ENCODE measurements at regions not wholly inside any gene's neighbourhood (a gene's known extent, or its start where the extent isn't known, plus 50 kb on each side); places are given as distances from the start of the nearest gene placed in this dataset.

DNA sequence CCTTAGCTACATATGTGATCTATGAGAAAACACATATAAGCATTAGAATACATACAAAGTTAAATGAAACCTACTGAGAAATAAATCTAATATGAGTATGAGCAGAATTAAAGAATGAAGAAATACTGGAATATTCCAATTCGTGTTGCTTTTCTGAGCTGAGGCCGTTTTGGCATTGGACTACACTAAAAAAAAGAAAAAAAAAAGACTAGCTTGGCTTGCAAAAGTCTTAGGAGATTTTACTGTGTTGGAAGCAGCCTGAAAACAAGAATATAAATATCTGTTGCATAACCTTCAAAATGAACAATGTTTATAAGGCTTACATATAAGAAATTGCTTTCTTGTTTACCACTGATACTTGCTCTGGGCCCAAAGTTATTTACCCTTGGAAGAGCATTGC, 562.8 kb downstream of the TMEM182 start:
- 70% methylated on average over 2 of the region's 2 CpGs for WGBS
- no peaks in the 10 kb centered on the region for H3K36me3 ChIP-seq (ENCODE audit: insufficient read depth)
- no peak overlapping the region for H3K4me3 ChIP-seq (ENCODE audit: low read depth, low read length)
- no peak for DNase-seq (ENCODE audit: extremely low spot score)
- H3K27ac ChIP-seq (ENCODE audit: low read depth), result no peak overlapping the region
- H3K4me1 ChIP-seq (ENCODE audit: insufficient read depth), result no peaks in the 10 kb centered on the region

DNA sequence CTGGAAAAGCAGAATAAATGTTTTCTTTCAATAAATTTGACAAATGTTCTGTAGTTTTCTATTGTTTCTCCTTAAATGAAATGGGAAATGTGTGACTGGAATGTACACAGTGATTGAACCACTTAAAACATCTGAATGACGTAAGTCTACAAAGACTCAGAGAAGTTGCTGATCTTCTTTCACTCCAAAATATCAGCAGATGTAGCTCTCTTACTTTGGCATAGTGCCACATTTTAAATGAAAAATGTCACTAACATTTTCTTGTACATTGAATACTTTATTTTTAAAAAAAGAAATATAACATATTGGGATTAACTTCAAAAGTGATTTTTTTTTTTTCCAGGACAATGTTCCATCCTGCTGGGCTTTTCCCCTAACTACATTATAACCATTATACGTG, 565.6 kb downstream of the TMEM182 start:
- DNase-seq (ENCODE audit: extremely low spot score), result no peak
- Histone ChIP-seq H3K36me3 (ENCODE audit: insufficient read depth) (no peaks in the 10 kb centered on the region), H3K4me3 (ENCODE audit: low read depth, low read length) (no peak overlapping the region), H3K27ac (ENCODE audit: low read depth) (no peak overlapping the region), H3K4me1 (ENCODE audit: insufficient read depth) (no peaks in the 10 kb centered on the region)
- WGBS, result 90% methylated on average over 2 of the region's 2 CpGs

DNA sequence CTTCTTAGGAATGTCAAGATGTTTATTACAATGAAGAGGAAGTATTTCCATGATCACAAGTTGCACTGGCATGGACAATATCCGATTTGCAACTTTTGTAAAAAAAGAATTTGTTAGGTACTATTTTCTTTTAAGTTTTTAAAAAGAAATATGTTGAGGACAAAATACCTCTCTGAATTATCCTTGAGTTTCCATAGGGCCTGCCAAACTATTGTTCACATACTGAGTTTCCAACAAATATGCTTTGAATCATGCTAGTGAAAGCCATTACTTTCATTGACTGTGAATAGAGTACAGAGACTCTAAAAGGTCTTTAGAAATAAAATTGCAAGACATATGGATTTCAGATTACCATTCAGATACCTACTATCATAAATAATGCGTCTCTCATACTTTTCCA, 566.1 kb downstream of the TMEM182 start:
- Histone ChIP-seq H3K27ac (ENCODE audit: low read depth) (no peak overlapping the region), H3K36me3 (ENCODE audit: insufficient read depth) (no peaks in the 10 kb centered on the region), H3K4me1 (ENCODE audit: insufficient read depth) (no peaks in the 10 kb centered on the region), H3K4me3 (ENCODE audit: low read depth, low read length) (no peak overlapping the region)
- no peak for DNase-seq (ENCODE audit: extremely low spot score)
- 85% methylated on average over 2 of the region's 2 CpGs for WGBS

DNA sequence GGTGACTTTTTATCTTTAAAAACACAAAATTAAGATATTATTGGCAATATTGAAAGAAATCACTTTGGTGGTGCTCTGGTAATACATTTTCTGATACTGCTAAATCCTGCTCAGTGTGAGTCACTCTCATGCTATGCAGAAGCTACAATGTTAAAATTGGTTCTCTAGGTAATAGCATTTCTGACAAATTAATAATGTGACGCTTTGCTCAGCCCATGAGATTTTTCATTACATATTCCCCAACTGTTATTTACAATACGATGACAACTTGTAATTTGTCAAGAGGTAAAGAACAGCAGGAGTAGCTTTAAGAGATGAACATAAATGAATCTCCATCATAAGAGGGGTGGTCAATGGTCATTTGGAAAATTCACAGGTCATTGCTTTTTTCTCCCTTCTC, 573.6 kb downstream of the TMEM182 start:
- Histone ChIP-seq H3K36me3 (ENCODE audit: insufficient read depth) (no peaks in the 10 kb centered on the region), H3K4me1 (ENCODE audit: insufficient read depth) (no peaks in the 10 kb centered on the region), H3K4me3 (ENCODE audit: low read depth, low read length) (no peak overlapping the region), H3K27ac (ENCODE audit: low read depth) (no peak overlapping the region)
- 91% methylated on average over 2 of the region's 2 CpGs for WGBS
- DNase-seq (ENCODE audit: extremely low spot score), result no peak

DNA sequence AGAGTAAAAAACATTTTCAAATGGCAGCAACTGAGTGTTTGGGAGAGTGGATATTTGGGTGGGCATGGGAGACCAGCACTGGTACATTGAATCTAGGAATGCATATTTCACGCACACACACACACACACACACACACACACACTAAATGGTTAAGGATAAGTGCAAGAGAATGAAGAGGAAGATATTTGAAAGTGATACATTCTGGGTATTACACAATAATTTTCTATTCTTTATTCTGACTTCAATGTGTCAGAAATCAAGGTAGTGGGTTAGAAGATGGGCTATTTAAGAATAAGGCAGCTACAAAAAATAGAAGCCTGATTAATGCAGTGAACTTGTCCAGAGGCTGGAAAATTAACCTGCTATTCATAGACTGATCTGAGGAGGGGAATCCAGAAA, 577.0 kb downstream of the TMEM182 start:
- H3K36me3 ChIP-seq (ENCODE audit: insufficient read depth), result no peaks in the 10 kb centered on the region
- no peak for DNase-seq (ENCODE audit: extremely low spot score)
- WGBS, result 90% methylated on average over 1 of the region's 1 CpG
- no peak overlapping the region for H3K4me3 ChIP-seq (ENCODE audit: low read depth, low read length)
- H3K4me1 ChIP-seq (ENCODE audit: insufficient read depth), result no peaks in the 10 kb centered on the region
- H3K27ac ChIP-seq (ENCODE audit: low read depth), result no peak overlapping the region

DNA sequence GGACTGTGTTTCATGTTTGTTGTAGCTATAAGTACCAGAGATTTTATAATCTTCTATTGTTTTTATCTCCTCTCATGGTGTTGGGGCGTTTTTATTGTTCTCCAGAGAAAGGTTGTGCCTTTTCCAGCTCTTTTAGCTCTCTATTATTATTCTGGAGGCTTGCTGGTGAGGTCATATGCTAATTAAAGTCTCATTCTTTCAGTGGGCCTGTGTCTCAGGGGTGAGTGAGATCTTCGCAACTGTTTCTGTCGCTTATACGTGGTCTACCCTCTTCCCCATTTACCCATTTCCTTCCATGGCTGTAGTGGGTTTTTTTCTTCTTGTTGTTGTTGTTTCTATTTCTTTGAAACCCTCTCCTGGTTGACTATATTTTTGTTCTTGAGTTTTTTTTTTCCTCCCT, 584.9 kb downstream of the TMEM182 start:
- Histone ChIP-seq H3K27ac (ENCODE audit: low read depth) (no peak overlapping the region), H3K4me3 (ENCODE audit: low read depth, low read length) (no peak overlapping the region), H3K4me1 (ENCODE audit: insufficient read depth) (no peaks in the 10 kb centered on the region), H3K36me3 (ENCODE audit: insufficient read depth) (no peaks in the 10 kb centered on the region)
- DNase-seq (ENCODE audit: extremely low spot score), result no peak
- WGBS, result 72% methylated on average over 4 of the region's 4 CpGs

DNA sequence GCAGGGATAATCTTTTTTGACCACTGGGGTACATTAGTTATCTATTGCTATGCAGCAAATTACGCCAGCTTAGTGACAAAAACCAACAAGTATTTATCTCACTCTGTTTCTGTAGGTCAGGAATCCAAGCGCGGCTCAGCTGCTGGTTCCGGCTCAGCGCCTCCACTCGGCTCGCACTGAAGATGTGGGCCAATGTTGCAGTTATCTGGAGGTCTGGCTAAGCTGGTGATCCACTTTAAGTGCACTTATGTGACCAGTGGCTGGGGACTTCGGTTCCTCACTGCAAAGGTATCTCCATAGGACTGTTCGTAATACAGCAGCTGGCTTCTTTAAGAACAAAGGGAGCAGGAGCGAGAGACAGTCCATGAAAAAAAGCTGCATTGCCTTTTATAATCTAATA, 591.9 kb downstream of the TMEM182 start:
- Histone ChIP-seq H3K36me3 (ENCODE audit: insufficient read depth) (no peaks in the 10 kb centered on the region), H3K4me1 (ENCODE audit: insufficient read depth) (no peaks in the 10 kb centered on the region), H3K27ac (ENCODE audit: low read depth) (no peak overlapping the region), H3K4me3 (ENCODE audit: low read depth, low read length) (no peak overlapping the region)
- WGBS, result 68% methylated on average over 10 of the region's 10 CpGs
- no peak for DNase-seq (ENCODE audit: extremely low spot score)

DNA sequence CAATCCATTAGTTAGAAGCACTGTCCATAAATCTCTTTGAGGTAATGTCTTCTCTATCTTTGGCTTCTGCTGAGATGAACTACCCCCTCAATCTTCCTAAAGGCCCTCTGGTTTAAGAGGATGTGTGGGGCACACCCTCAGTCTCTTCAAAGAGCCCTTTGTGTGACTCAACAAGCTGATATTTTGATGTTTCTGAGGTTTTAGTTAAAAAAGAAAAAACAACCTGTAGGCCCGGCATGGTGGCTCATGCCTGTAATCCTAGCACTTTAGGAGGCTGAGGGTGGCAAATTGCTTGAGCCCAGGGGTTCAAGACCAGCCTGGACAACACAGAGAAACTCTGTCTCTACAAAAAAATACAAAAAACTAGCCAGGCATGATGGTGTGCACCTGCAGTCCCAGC, 593.5 kb downstream of the TMEM182 start:
- Histone ChIP-seq H3K4me1 (ENCODE audit: insufficient read depth) (no peaks in the 10 kb centered on the region), H3K27ac (ENCODE audit: low read depth) (no peak overlapping the region), H3K36me3 (ENCODE audit: insufficient read depth) (no peaks in the 10 kb centered on the region), H3K4me3 (ENCODE audit: low read depth, low read length) (no peak overlapping the region)
- DNase-seq (ENCODE audit: extremely low spot score), result no peak
- 86% methylated on average over 1 of the region's 1 CpG for WGBS

DNA sequence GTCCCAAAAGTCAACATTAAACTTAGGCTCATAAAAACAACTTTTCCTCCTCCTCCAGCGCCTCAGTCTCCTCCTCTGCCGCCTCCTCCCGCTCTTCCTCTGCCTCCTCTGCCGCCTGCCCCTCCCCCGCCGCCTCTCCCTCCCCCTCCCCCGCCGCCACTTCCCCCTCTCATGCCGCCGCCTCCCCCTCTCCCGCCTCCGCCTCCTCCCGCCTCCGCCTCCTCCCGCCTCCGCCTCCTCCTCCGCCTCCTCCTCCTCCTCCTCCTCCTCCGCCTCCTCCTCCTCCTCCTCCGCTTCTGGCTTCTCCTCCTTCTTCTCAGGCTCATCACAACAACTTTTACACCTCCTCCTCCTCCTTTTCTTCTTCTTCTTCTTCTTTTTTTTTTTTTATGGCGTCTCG, 599.9 kb downstream of the TMEM182 start:
- 92% methylated on average over 18 of the region's 21 CpGs for WGBS
- no peak for DNase-seq (ENCODE audit: extremely low spot score)
- Histone ChIP-seq H3K27ac (ENCODE audit: low read depth) (no peak overlapping the region), H3K4me1 (ENCODE audit: insufficient read depth) (no peaks in the 10 kb centered on the region), H3K36me3 (ENCODE audit: insufficient read depth) (no peaks in the 10 kb centered on the region), H3K4me3 (ENCODE audit: low read depth, low read length) (no peak overlapping the region)

DNA sequence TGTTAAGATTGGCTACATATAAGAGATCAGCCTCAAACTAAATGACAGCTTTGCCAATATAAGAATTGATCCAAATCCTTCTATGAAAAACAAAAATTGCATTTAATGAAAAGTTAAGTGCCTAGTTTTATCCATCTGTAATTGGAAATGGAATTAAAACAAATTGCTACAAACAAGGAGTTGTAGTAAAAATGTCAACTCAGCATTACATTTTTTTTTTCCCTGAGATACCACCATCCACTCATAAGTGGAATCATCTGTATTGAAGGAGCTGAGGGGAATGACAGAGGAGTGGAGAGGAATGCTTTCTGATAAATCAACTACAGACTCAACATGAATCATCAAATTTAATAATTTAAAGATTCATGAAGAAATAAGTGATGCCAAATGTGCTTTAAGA, 601.8 kb downstream of the TMEM182 start:
- H3K36me3 ChIP-seq (ENCODE audit: insufficient read depth), result no peaks in the 10 kb centered on the region
- no peaks in the 10 kb centered on the region for H3K4me1 ChIP-seq (ENCODE audit: insufficient read depth)
- no peak overlapping the region for H3K4me3 ChIP-seq (ENCODE audit: low read depth, low read length)
- DNase-seq (ENCODE audit: extremely low spot score), result no peak
- no peak overlapping the region for H3K27ac ChIP-seq (ENCODE audit: low read depth)

DNA sequence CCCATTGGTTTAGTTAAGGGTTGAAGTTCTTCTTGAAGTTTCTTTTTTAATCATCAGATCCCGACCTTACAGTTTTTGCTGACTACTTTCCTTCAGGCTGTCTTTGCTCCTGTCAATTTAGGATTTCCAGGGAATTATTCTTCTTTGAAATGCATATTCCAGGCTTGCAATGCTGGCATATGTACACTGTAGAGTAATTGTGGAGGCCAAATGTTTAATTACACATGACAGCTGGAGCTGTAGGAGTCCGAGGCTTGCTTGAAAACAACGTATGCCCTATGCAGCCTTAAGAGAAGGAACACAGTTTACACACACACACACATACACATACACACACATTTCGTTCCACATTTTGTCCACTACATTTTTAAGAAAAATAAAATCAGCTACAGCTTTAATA, 602.3 kb downstream of the TMEM182 start:
- H3K36me3 ChIP-seq (ENCODE audit: insufficient read depth), result no peaks in the 10 kb centered on the region
- WGBS, result 57% methylated on average over 4 of the region's 4 CpGs
- no peak overlapping the region for H3K4me3 ChIP-seq (ENCODE audit: low read depth, low read length)
- no peak for DNase-seq (ENCODE audit: extremely low spot score)
- no peak overlapping the region for H3K27ac ChIP-seq (ENCODE audit: low read depth)
- no peaks in the 10 kb centered on the region for H3K4me1 ChIP-seq (ENCODE audit: insufficient read depth)

DNA sequence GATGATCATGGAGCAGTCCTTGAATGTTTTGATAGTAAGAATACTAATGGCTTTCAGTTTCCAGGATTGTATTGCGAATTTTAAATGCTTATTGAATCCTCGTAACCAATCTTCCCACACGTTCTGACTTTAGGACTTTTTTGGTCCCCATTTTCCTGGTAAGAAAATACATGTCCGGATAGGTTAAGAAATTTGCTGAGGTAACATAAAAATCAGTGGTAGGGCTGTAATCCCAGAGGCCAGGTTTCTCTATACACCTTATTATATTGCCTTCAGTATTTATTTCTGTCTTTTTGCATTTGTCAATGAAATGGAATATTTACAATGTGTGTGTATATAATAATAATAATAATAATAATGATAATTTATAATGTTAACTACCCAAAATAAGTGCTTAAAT, 603.2 kb downstream of the TMEM182 start:
- Histone ChIP-seq H3K4me3 (ENCODE audit: low read depth, low read length) (no peak overlapping the region), H3K4me1 (ENCODE audit: insufficient read depth) (no peaks in the 10 kb centered on the region), H3K36me3 (ENCODE audit: insufficient read depth) (no peaks in the 10 kb centered on the region), H3K27ac (ENCODE audit: low read depth) (no peak overlapping the region)
- DNase-seq (ENCODE audit: extremely low spot score), result no peak
- WGBS, result 75% methylated on average over 4 of the region's 4 CpGs

DNA sequence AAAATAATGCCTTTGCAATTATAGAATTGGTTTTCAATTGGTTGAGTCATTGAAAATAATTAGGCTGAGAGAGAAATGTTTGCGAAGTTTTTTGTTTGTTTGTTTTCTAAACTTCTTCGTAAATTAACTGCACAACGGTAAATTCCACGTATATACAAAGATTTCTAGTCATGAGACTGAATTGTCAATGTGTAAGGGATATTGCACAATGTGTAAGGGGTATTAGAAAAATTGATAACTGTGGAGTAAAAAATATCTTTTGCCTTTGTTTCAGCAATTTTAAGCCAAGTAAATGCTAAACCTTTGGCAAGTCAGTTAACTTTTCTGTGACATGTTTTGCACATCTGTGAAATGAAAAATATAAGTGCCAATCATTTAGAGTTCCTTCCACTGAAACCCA, 606.0 kb downstream of the TMEM182 start:
- WGBS, result 82% methylated on average over 4 of the region's 4 CpGs

DNA sequence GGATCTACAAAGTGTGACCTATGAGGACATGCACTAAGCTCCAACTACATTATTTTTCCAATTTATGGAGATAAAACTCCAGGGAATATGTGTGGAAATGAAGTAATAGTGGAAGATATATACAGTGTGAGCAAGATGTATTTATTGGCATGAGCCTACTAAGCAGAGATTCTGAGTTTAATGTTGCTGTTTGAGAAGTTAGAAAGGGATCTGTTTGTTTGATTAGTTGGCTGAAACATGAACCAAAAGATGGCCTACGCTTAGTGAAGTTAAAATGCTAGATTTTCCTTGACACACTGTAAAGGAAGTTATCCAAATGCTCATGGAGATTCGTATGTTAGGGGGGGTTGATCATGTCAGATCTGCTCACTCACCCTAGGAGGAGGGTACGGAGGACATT, 621.7 kb downstream of the TMEM182 start:
- WGBS, result 37% methylated on average over 3 of the region's 3 CpGs
- Histone ChIP-seq H3K4me1 (ENCODE audit: insufficient read depth) (no peaks in the 10 kb centered on the region), H3K4me3 (ENCODE audit: low read depth, low read length) (no peak overlapping the region), H3K36me3 (ENCODE audit: insufficient read depth) (no peaks in the 10 kb centered on the region), H3K27ac (ENCODE audit: low read depth) (no peak overlapping the region)
- DNase-seq (ENCODE audit: extremely low spot score), result no peak

More for the DNA sequence above, 606.0 kb downstream of the TMEM182 start:
- DNase-seq (ENCODE audit: extremely low spot score), result no peak
- Histone ChIP-seq H3K36me3 (ENCODE audit: insufficient read depth) (no peaks in the 10 kb centered on the region), H3K4me1 (ENCODE audit: insufficient read depth) (no peaks in the 10 kb centered on the region), H3K27ac (ENCODE audit: low read depth) (no peak overlapping the region), H3K4me3 (ENCODE audit: low read depth, low read length) (no peak overlapping the region)

DNA sequence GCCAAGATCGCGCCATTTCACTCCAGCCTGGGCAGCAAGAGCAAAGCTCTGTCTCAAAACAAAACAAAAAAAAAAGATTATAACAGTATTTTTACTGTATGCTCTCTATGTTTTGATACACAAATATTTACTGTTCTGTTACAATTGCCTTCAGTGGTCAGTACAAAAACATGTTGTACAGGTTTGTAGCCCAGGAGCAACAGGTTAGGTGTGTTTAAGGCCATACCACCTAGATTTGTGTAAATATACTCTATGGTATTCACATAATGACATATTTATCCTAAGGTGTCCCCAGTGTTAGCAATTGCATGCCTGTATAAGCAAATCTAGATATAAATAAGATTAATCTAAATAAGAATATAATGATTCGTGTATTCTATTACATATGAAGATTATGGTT, 625.0 kb downstream of the TMEM182 start:
- Histone ChIP-seq H3K27ac (ENCODE audit: low read depth) (no peak overlapping the region), H3K4me1 (ENCODE audit: insufficient read depth) (no peaks in the 10 kb centered on the region), H3K4me3 (ENCODE audit: low read depth, low read length) (no peak overlapping the region), H3K36me3 (ENCODE audit: insufficient read depth) (no peaks in the 10 kb centered on the region)
- 95% methylated on average over 3 of the region's 3 CpGs for WGBS
- no peak for DNase-seq (ENCODE audit: extremely low spot score)

Data from urinary bladder (tissue), 3 donors.